GM18507 (cell line): ENCODE measurements at regions not wholly inside any gene's neighbourhood (a gene's known extent, or its start where the extent isn't known, plus 50 kb on each side); places are given as distances from the start of the nearest gene placed in this dataset.

ENCODE experiments used
- DNase-seq: peaks from one replicate; pipeline ENCODE4 v3.0.0; 2011; ENCODE audit warnings: low read depth; ENCODE audit not compliant: insufficient read length; ENCODE audit errors: extremely low spot score
- FAIRE-seq: peaks from 2 replicates; lab custom pipeline; 2011; peaks lifted over from hg19 to GRCh38; lab: Jason Lieb, UNC

GRCh38 chrX:15128861-15129260, 141.0 kb downstream of the ASB9 start:
- FAIRE-seq (no peak), DNase-seq (no peak)

- no peak for FAIRE-seq
- DNase-seq: no peak
Measured at GRCh38 chrX:15127010-15127409, 142.9 kb downstream of the ASB9 start.

GRCh38 chrX:15116900-15117299, 153.0 kb downstream of the ASB9 start:
- FAIRE-seq: peak; percentile 67

GRCh38 chrX:15114743-15115566, 154.9 kb downstream of the ASB9 start:
- no peak for FAIRE-seq
- no peak for DNase-seq

More at GRCh38 chrX:15116900-15117299, 153.0 kb downstream of the ASB9 start:
- DNase-seq: no peak

- DNase-seq (no peak), FAIRE-seq (peak; percentile 44)
Measured at GRCh38 chrX:15107367-15107988, 162.4 kb downstream of the ASB9 start.

DNA sequence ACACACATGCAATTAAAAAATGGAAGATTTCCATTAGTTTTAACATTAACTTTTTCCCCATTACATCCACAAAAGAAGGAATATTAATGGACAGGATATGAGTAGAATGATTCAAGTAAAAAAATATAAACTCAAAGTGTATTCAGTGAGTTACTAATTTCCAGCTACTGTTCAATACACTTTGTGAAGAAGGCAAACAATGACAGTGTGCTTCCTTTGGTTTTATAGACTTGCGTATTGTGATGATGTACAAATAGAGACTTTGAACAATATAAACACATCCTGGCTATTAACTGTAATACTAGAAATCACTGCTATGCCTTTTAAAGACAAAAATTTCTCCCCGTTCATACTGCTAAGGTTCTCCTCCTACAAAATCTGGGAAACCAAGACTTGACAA, 171.4 kb downstream of the ASB9 start:
- FAIRE-seq (no peak), DNase-seq (no peak)

DNA sequence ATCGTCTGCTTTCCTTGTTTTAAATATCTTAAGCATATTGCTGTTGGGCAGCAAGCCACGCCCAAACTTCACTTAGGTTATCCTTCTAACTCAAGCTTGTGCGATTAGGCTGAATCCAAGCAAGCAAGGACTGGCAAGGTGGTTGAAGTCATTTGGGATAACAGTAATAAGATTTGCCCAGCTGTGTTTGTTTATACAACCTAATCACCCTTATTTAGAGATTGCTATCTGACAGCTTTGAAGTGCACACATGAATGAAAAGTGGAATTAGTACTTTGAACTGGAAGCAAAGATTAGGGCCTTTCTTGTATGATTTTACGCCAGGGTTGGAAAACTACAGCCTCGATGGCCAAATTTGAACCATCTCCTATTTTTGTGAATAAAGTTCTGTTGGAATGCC, 182.1 kb downstream of the ASB9 start:
- DNase-seq (no peak), FAIRE-seq (no peak)

DNA sequence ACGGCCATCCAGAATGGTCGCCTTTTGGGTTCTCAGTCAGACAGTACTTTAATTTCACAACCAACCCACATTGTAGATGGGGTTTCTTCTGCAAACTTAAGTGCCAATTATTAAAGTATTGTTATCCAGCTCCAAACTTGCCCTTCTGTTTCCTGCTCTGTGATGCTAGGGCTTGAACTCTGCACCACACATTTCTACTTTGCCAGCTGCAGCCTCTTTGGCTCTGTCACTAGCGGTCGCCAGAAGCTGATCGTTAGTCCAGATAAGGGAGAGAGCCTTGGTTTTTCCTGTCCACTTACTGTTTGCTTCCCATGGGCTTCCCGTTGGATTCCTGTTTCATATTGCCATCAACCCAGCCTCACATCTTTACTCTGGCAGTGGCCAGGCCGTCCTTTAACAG, 196.6 kb downstream of the ASB9 start:
- FAIRE-seq (no peak), DNase-seq (no peak)

DNA sequence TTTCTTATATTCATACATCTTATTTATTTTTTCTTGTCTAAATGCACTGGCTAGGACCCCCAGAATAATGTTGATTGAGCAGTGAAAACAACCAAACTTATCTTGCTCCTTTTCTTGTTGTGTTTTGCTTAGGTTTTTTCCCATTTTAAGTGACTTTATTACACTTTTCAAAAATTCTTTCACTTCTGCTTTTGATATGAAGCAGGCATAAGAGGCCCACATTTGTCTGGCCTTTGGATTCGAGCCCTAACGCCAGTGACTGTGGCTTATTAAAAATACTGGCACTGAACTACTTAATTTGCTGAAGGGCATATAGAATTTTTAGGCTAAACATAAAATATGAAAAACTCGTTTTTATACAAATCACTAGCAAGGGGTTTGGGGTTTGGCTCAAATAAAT, 197.0 kb downstream of the ASB9 start:
- DNase-seq (no peak), FAIRE-seq (peak; percentile 78)

- FAIRE-seq (no peak), DNase-seq (no peak)
Measured at GRCh38 chrX:15072259-15072658, 197.6 kb downstream of the ASB9 start.

- FAIRE-seq: no peak
- no peak for DNase-seq
Measured at GRCh38 chrX:15059474-15059873, 186.3 kb downstream of the MOSPD2 start.

DNA sequence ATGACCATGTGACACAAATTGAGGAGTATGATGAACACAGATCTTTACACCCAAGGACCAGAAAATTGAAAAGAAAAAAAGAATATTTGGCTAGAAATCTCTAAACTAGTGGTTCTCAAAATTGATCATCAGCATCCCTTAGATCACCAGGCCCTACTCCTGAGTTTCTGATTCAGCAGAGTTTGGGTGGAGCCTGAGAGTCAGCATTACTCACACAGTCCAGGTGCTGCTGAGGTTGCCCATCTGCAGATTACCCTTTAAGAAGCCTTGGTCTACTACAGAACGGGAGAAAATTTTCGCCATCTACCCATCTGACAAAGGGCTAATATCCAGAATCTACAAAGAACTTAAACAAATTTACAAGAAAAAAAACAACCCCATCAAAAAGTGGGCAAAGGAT, 182.8 kb downstream of the MOSPD2 start:
- FAIRE-seq (no peak), DNase-seq (no peak)

DNA sequence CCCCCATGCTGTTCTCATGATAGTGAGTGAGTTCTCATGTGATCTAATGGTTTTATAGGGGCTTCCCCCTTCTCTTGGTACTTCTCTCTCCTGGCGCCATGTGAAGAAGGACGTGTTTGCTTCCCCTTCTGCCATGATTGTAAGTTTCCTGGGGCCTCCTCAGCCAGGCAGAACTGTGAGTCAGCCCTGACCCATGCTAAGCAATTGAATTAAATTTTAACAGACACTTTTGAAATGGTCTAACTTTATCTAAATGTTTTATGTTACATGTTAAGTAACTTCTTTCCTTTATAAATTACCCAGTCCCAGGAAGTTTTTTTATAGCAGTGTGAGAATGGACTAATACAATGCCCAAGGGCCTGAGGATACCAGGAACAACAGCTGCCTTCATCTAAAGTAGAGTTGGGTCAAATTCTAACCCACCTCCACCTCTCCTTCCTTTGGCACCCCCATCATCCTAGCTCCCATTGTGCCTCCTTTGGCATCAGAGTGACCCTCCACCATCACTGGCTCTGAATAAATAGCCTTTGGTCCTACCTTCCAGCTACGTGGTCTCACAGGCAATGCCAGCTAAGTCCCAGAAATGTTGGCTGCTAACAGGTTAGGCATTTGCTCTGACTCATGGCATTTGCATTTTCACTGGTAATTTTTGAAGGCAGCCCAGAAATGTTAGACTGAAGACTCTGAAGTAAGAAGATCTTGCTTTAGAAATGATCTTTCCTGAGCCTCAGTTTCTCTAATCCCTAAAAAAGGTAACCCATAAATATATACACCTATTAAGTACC, 182.1 kb downstream of the MOSPD2 start:
- no peak for FAIRE-seq
- DNase-seq: no peak

DNA sequence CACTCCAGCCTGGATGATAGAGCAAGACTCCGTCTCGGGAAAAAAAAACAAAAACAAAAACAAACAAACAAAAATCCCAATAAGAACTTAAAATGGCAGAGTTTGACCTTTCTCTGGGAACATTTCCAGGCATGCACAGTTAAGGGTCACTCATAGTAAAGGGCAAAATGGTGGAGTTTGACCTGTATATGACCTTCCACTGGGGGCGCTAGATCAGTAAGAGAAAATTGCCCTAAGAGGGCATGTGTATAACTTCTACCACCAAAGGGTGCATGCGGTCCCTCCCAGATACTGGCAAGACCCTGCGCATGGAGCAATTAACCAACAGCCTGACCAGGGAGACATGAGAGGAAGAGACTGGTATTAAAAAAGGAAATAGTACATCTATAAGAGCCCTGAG, 177.2 kb downstream of the MOSPD2 start:
- no peak for FAIRE-seq
- no peak for DNase-seq

- no peak for DNase-seq
- FAIRE-seq: peak; percentile 21
Measured at GRCh38 chrX:15043538-15043937, 170.3 kb downstream of the MOSPD2 start.

- FAIRE-seq: no peak
- no peak for DNase-seq
Measured at GRCh38 chrX:15033917-15034316, 160.7 kb downstream of the MOSPD2 start.

DNA sequence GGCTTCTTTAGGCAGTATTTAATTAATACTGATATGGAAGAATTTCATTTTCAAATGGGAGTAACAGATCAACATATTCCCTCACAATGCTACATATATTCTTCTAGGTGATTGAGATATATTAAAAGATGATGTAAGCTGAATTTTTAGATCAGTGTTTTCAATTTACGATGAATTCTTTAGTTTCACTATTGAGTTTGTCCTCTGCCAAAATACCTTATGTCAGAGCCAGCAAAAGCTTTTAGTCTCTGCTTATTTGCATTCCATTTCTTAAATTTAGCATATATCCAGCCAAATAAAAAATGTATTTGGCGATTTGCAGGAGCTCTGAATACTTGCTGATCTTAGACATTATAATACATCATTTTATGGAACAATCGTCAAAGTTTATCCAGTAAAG, 144.3 kb downstream of the MOSPD2 start:
- no peak for DNase-seq
- FAIRE-seq: no peak

GRCh38 chrX:15016051-15016450, 142.8 kb downstream of the MOSPD2 start:
- DNase-seq (no peak), FAIRE-seq (no peak)

DNA sequence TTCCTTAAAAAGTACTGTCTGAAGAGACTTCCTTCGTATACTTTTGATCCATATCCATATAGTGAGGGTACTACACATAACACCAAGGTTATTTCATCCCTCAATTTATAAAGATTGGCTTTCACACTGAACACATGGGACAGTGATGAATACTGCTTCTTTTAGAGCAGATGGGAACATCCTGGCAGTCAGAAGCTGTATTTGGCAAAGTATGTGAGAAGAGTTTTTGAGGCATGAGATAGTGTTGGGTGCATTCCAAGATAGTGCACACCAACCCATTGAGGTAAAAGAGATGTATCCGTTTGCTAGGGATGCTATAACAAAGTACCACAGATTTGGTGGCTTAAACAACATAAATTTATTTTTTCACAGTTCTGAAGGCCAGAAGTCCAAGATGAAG, 141.1 kb downstream of the MOSPD2 start:
- FAIRE-seq (no peak), DNase-seq (no peak)

GRCh38 chrX:15013461-15013860, 140.2 kb downstream of the MOSPD2 start:
- DNase-seq: no peak
- FAIRE-seq: no peak
